GM12878 (cell line): ENCODE measurements at regions not wholly inside any gene's neighbourhood (a gene's known extent, or its start where the extent isn't known, plus 50 kb on each side); places are given as distances from the start of the nearest gene placed in this dataset.
A peak's percentile ranks its signal among the peaks of the same experiment; 100 is the strongest.

ENCODE experiments used
- CTCF ChIP-seq, 3 experiments: IDR thresholded peaks in 2 of 3; conservative IDR thresholded peaks in 1 of 3; 2 replicates each; pipeline ENCODE4 v1.5.1; 2011; ENCODE audit warnings: low read depth in 3 of 3, low read length in 3 of 3, mild to moderate bottlenecking in 3 of 3, control low read depth in 2 of 3, moderate library complexity in 2 of 3, inconsistent platforms in 1 of 3, mixed read lengths in 1 of 3; ENCODE audit not compliant: control insufficient read depth in 2 of 3, insufficient read depth in 1 of 3; ENCODE audit errors: extremely low read depth in 1 of 3
- RUNX3 ChIP-seq: IDR thresholded peaks from 2 replicates; pipeline ENCODE4 v1.6.1; 2012; ENCODE audit warnings: low read length, inconsistent platforms
- SMARCA5 ChIP-seq: fragments of 450-650 bp; IDR thresholded peaks from 2 replicates; pipeline ENCODE4 v1.6.1; 2017; ENCODE audit warnings: mild to moderate bottlenecking

- TF ChIP-seq SMARCA5 = no peak
- TF ChIP-seq CTCF (IDR thresholded peaks at IDR 0.05 in 2 of 3, conservative IDR thresholded peaks at IDR 0.05 in 1 of 3; ENCODE audit: control insufficient read depth in 2 of 3, extremely low read depth in 1 of 3, insufficient read depth in 1 of 3, low read depth in 3 of 3, low read length in 3 of 3) = no peak
- TF ChIP-seq RUNX3 = peak; percentile 50
Observed at GRCh38 chr14:53875324-53875897, 81.2 kb downstream of the BMP4 start.
